Retina (tissue), 1 donor: ENCODE measurements at regions not wholly inside any gene's neighbourhood (a gene's known extent, or its start where the extent isn't known, plus 50 kb on each side); places are given as distances from the start of the nearest gene placed in this dataset.
A peak's percentile ranks its signal among the peaks of the same experiment; 100 is the strongest.
"Not testable (repeated sequence)": the region's sequence is repeated elsewhere in the genome, so short reads cannot be mapped to it uniquely, and the experiment has no call there.

Experiments
- DNase-seq: peaks from one replicate; pipeline ENCODE4 v3.0.0-alpha.2; 2016

GRCh38 chr3:103189941-103190340 is 755.1 kb downstream of the ZPLD1 start:
- no peak for DNase-seq

GRCh38 chr3:103195216-103195615 is 760.4 kb downstream of the ZPLD1 start:
- no peak for DNase-seq

- DNase-seq = peak; percentile 32
Observed at GRCh38 chr3:103203441-103203840, 768.6 kb downstream of the ZPLD1 start.

GRCh38 chr3:103210583-103210982 is 775.8 kb downstream of the ZPLD1 start:
- no peak for DNase-seq

- DNase-seq = no peak
Observed at GRCh38 chr3:103218146-103218545, 783.3 kb downstream of the ZPLD1 start.

- DNase-seq = no peak
Observed at GRCh38 chr3:103218793-103219192, 784.0 kb downstream of the ZPLD1 start.

- no peak for DNase-seq
Observed at GRCh38 chr3:103227651-103228050, 792.8 kb downstream of the ZPLD1 start.

- DNase-seq = no peak
Observed at GRCh38 chr3:103247459-103247858, 812.6 kb downstream of the ZPLD1 start.

- DNase-seq = not testable (repeated sequence)
Observed at GRCh38 chr3:103254827-103255226, 820.0 kb downstream of the ZPLD1 start.

GRCh38 chr3:103269287-103269686 is 834.5 kb downstream of the ZPLD1 start:
- no peak for DNase-seq

- DNase-seq = no peak
Observed at GRCh38 chr3:103271575-103271974, 836.8 kb downstream of the ZPLD1 start.

- DNase-seq = peak; percentile 22
Observed at GRCh38 chr3:103295974-103296570, 861.3 kb downstream of the ZPLD1 start.

- DNase-seq = not testable (repeated sequence)
Observed at GRCh38 chr3:103297502-103297901, 862.7 kb downstream of the ZPLD1 start.

GRCh38 chr3:103306104-103306503 is 871.3 kb downstream of the ZPLD1 start:
- no peak for DNase-seq

GRCh38 chr3:103308921-103309320 is 874.1 kb downstream of the ZPLD1 start:
- DNase-seq = no peak

GRCh38 chr3:103319912-103320311 is 885.1 kb downstream of the ZPLD1 start:
- no peak for DNase-seq

GRCh38 chr3:103337179-103337845 is 902.5 kb downstream of the ZPLD1 start:
- DNase-seq = no peak

- DNase-seq = no peak
Observed at GRCh38 chr3:103341078-103341606, 906.3 kb downstream of the ZPLD1 start.

- DNase-seq = no peak
Observed at GRCh38 chr3:103342205-103342731, 907.5 kb downstream of the ZPLD1 start.

- DNase-seq = no peak
Observed at GRCh38 chr3:103349760-103350159, 914.9 kb downstream of the ZPLD1 start.

- DNase-seq = no peak
Observed at GRCh38 chr3:103365467-103365866, 930.7 kb downstream of the ZPLD1 start.

- DNase-seq = no peak
Observed at GRCh38 chr3:103367481-103367880, 932.7 kb downstream of the ZPLD1 start.

- no peak for DNase-seq
Observed at GRCh38 chr3:103371411-103371810, 936.6 kb downstream of the ZPLD1 start.

- no peak for DNase-seq
Observed at GRCh38 chr3:103372031-103372430, 937.2 kb downstream of the ZPLD1 start.
